GM19452 (cell line): ENCODE measurements at regions not wholly inside any gene's neighbourhood (a gene's known extent, or its start where the extent isn't known, plus 50 kb on each side); places are given as distances from the start of the nearest gene placed in this dataset.
"Not testable (repeated sequence)": the region's sequence is repeated elsewhere in the genome, so short reads cannot be mapped to it uniquely, and the experiment has no call there.

ENCODE experiments used
- ATAC-seq: cut with Tn5 transposase; IDR thresholded peaks from one replicate; pipeline ENCODE4 v1.9.1; 2021; ENCODE audit not compliant: unreplicated experiment

DNA sequence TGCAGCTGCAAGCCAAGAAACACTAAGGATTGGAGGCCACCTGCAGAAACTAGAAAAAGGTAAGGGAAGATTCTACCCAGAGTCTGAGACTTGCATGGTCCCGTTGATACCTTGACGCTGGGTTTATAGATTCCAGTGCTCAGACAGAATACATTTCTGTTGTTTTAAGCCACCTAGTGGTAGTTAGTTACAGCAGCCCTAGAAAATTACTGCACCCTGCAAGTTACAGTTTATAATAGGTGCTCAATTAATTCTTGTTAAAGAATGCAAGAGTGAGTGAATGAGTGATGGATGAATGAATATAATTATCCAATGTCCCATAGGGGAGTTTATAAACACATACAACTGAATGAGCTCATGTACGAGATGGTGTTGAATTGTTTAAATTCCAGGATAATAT, 453.1 kb upstream of the SLC35B3 start:
- no peak for ATAC-seq

DNA sequence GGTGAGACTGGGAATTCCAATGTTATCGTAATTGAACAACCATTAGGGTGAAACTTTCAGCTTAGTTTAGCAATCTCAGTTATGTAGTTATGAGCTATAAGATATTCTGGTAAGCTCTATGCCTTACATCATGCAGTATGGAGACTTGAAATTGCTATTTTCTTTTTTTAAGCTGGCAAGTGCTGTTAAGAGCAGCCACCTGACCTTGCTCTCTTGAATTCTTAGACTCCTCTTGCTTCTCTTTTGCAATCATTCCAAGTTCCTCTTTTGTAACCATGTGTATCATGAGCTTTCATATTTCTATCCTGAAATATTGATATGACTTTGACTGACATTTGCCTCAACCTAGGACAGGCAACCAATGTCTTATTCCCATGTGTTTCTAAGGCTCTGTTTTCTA, 446.3 kb upstream of the SLC35B3 start:
- ATAC-seq = no peak

- ATAC-seq = no peak
Measured at GRCh38 chr6:8879334-8879733, 444.0 kb upstream of the SLC35B3 start.

DNA sequence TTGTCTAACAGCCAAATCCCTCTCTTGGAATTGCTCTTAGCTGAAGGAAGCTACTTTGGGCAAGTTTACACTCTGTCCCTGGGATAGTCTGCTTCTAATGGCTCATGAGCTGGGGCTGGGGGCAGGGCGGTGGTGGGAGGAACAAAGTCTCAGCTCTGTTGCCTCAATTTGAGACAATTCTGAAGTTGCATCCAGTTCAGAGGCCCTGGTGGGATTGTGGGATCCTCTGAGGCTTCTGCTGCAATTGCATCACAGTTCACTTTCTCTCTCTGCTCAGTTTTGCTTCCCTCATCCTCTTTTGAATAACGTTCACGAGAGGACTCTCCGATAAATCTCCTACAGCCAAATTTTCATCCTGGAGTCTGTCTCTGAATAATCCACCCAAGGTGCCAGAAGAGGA, 440.6 kb upstream of the SLC35B3 start:
- no peak for ATAC-seq

DNA sequence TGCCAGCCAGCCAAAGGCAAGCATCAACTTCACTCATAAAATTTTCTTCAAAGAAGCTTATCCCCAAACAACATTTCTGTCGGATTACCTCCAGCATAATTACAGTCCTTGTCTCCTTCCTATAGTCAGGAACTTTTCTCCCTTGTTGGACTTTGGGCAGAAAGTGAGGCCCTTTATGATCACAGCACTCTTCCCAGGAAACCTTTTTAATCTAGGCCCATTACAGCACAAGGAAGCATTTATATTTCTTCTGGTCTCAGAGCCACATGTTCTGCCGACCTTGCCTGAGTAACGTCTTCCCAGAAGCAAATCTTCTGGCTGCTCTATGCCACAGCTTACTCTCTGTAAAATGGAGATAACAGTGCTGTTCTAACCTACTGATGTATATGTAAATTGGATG, 437.2 kb upstream of the SLC35B3 start:
- no peak for ATAC-seq

- ATAC-seq = no peak
Measured at GRCh38 chr6:8865451-8865850, 430.1 kb upstream of the SLC35B3 start.

GRCh38 chr6:8860671-8861070, 425.3 kb upstream of the SLC35B3 start:
- no peak for ATAC-seq

DNA sequence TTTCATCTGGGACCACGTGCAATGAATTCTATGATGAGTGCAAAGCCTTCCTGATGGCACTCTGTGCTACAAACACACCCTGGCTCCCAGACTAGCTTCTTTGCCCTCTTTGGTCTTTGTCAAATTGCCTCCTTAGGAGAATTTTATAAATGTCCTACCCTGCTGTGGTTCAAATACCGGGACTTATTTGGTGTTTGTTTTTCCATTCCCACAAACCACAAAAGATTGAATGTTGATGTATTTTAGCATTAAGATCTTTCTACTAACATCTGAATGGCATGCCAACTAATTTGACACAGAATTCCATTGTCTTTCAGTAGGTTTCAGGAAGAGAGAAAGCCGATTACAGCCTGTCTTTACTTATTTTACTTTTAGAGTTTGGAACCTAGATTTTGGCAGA, 424.2 kb upstream of the SLC35B3 start:
- ATAC-seq = no peak

DNA sequence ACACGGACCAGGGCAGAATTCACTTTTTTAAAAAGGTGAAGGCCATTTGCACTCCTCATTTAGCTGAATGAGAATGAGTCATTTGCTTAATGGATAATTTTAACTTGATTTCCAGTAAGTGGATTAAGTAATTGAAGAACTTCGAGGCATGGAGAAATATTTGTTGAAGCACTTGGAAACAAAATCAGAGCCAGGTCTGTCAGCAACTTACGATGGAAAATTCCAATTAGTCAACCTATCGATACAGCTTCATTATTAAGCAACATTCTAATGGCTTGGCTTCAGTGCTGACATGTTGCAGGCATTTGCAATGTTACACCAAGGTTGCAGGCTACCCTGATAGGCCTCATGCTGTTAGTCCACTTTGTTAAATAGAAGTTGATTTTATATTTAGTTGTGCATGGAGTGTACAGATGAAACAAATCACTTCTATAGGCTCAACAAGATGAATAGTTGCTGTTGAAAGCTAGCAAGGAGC, 423.5 kb upstream of the SLC35B3 start:
- ATAC-seq = no peak

DNA sequence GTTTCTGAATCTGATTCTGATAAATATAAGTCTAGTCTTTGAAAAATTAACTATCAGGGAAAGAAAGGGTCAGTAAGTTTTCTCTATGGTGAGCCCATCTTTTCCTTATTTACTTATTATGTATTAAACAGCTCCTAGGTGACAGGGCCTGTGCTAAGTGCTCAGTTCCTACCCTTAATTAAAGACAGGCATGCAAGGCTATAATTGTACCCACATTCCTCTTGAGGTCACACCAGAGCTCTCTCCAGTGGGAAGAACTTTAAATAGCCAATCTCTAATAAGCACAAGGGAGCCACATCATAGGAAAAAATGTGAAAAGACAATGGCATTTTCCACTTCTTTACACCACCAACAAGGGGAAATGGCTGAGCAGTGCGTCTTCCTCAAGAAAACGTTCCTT, 421.8 kb upstream of the SLC35B3 start:
- no peak for ATAC-seq

DNA sequence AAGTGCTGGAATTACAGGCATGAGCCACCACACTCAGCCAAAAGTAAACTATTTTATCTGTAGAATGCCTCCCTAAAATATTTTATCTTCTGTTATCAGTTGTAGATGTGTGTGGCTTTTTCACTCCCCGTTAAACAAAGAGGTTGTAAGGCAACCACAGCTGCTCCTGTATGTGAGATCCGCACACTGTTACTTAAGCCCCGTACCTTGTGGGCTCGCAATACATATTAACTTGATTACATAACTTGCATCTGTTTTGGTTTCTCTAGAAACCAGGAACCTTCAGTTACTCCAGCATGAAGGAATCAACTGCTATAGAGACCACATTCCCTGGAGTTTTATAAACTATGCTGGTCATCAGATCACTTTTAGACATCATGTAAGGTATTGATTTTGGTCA, 420.1 kb upstream of the SLC35B3 start:
- no peak for ATAC-seq

GRCh38 chr6:8852332-8852731, 417.0 kb upstream of the SLC35B3 start:
- ATAC-seq = no peak

- not testable (repeated sequence) for ATAC-seq
Measured at GRCh38 chr6:8846680-8847079, 411.3 kb upstream of the SLC35B3 start.

- ATAC-seq = no peak
Measured at GRCh38 chr6:8845690-8846089, 410.3 kb upstream of the SLC35B3 start.

- no peak for ATAC-seq
Measured at GRCh38 chr6:8844968-8845367, 409.6 kb upstream of the SLC35B3 start.

DNA sequence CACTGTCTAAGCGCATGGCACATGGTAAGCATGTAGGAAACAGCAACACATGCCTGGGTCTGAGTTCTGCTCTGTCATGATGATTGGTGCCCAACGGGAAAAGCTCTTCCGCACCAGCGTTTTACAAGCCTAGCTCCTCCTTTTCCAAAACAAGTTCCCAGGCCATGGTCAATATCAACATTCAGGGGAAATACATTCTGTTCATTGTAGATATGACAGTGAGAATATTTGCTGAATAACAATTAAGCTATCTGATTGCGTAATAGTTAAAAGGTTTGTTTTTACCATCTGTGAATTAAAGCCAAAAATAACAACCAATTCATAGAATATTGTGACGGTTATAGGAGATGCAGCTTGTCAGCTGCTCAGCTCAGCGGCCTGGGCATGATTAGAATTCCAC, 404.3 kb upstream of the SLC35B3 start:
- ATAC-seq = no peak

GRCh38 chr6:8837343-8837742, 402.0 kb upstream of the SLC35B3 start:
- ATAC-seq = no peak

- ATAC-seq = not testable (repeated sequence)
Measured at GRCh38 chr6:8832695-8833094, 397.4 kb upstream of the SLC35B3 start.

- ATAC-seq = no peak
Measured at GRCh38 chr6:8831366-8832152, 396.2 kb upstream of the SLC35B3 start.

- ATAC-seq = no peak
Measured at GRCh38 chr6:8830794-8831193, 395.4 kb upstream of the SLC35B3 start.

GRCh38 chr6:8829796-8830195, 394.5 kb upstream of the SLC35B3 start:
- no peak for ATAC-seq

GRCh38 chr6:8829296-8829695, 394.0 kb upstream of the SLC35B3 start:
- no peak for ATAC-seq

DNA sequence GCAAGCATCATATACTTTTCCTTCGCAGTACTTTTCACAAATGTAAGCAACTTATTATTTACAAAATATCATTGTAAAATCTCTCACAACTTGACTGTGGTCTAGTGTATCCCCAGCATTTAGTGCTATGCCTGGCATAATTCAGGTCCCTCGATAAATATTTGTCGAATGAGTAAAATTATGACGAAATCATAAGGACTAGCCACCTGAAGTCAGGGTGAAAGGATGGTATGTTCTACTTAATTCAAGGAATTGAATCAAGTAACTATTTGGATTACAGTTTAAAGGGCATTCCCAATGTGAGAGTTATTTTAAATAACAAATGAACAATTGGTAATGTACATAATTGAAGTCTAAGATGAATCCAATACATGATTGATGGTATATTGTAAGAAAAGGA, 393.0 kb upstream of the SLC35B3 start:
- no peak for ATAC-seq
